ENCODE measurements at regions not wholly inside any gene's neighbourhood (a gene's known extent, or its start where the extent isn't known, plus 50 kb on each side); places are given as distances from the start of the nearest gene placed in this dataset.
"Not testable (repeated sequence)": the region's sequence is repeated elsewhere in the genome, so short reads cannot be mapped to it uniquely, and the experiment has no call there.

DNA sequence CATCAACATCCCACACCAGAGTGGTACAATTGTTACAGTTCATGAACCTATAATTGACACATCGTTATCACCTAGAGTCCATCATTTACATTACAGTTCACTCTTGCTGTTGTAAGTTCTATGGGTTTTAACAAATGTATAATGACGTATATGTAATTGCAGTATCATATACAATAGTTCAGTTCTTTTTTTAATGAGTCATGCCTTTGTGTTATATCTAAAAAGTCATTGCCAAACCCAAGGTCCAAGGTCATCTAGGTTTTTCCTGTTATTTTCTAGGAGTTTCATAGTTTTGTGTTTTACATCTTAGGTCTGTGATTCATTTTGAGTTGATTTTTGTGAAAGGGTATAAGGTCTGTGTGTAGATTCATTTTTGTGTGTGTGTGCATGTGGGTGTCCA is 160.9 kb upstream of the GALNT15 start:
- Mint-ChIP-seq H3K36me3 (ENCODE audit: insufficient read depth) (no peaks in the 10 kb centered on the region), H3K27me3 (ENCODE audit: low read depth) (peaks cover 5% of the 10 kb centered on the region), H3K9me3 (no peaks in the 10 kb centered on the region), H3K4me3 (no peak overlapping the region), H3K4me1 (ENCODE audit: low read depth) (no peaks in the 10 kb centered on the region)
- ATAC-seq (no peak), DNase-seq (no peak)

DNA sequence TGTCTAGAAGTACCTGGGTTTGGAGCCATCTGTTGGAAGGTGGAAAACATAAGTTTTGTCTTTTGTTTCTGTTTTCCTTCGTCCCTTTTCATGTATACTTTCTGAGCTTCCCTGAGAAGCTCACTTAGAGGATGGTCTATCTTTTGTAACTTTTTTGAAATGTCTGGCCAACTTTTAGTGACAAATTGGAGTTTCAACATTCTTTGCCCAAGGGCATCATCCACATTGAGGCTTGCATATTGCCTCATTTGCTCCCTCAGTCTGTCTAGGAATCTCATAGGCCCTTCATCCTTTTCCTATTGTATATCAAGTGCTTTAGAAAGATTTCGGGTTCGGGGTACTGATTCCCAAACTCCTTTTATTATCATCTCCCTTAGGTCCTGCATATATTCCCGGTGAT is 152.7 kb upstream of the GALNT15 start:
- not testable (repeated sequence) for H3K27me3 Mint-ChIP-seq (ENCODE audit: low read depth); H3K4me1 Mint-ChIP-seq (ENCODE audit: low read depth); H3K4me3 Mint-ChIP-seq; DNase-seq; ATAC-seq; H3K9me3 Mint-ChIP-seq; H3K36me3 Mint-ChIP-seq (ENCODE audit: insufficient read depth)

DNA sequence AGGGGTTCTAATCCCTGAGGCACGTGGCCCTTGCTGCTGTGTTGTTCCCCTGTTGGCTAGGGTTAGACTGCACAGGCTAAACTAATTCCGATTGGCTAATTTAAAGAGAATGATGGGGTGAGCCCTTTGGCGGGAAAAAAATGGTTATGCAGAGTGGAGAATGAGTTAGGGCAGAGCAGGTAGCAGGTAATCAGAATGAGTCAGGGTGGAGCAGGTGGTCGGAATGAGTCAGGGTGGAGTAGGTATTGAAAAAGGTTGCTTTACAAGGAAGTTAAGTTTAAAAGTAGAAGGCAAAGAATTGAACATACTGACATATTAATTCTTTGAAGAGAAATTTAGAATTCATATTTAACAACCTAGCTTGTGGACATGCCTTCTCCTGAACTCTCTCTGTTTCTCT is 150.6 kb upstream of the GALNT15 start:
- H3K9me3 Mint-ChIP-seq; H3K4me3 Mint-ChIP-seq; H3K36me3 Mint-ChIP-seq (ENCODE audit: insufficient read depth); ATAC-seq; H3K4me1 Mint-ChIP-seq (ENCODE audit: low read depth); DNase-seq: not testable (repeated sequence)
- H3K27me3 Mint-ChIP-seq (ENCODE audit: low read depth): peaks cover 22% of the 10 kb centered on the region

DNA sequence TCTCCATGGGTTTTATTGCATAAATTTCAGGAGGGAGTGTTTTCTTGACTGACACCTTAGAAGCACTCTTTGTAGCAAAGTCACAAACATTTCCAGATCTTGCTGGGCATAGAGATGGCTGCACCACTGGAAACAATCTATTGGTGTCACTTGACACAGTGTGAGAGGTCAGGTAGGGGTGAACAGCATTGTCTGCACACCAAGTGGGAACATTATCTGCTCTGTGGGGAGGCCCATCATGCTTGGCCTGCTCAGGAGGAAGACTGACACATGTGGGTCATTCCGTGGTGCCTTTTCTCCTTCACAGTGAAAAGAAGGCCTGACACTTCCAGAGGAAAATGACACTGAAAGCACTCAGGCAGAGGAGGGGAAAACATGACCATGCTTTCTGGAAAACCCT is 149.9 kb upstream of the GALNT15 start:
- Mint-ChIP-seq H3K27me3 (ENCODE audit: low read depth) (peaks cover 24% of the 10 kb centered on the region), H3K9me3 (no peaks in the 10 kb centered on the region), H3K4me1 (ENCODE audit: low read depth) (no peaks in the 10 kb centered on the region), H3K36me3 (ENCODE audit: insufficient read depth) (no peaks in the 10 kb centered on the region), H3K4me3 (no peak overlapping the region)
- ATAC-seq (no peak), DNase-seq (no peak)

DNA sequence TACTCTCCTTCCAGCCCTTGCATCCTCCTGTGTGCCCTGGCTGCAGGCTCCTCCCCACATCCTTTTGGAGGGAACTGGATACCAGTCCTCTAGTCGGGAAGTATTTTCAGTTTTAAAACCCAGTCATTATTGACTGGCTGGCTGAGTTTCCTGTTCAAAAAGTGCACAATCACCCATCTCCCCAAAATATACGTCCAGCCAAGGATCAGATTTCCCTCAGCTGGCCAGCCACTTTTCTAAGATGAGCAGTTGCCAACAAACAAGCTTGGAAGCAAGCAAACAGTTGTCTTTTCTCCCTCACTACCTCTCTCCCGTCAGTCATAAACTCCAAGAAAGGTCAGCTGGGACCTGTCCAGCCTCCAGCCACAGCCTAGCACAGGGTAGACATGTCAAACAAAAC is 147.7 kb upstream of the GALNT15 start:
- H3K27me3 Mint-ChIP-seq (ENCODE audit: low read depth): peaks cover 24% of the 10 kb centered on the region
- no peak for DNase-seq
- no peaks in the 10 kb centered on the region for H3K36me3 Mint-ChIP-seq (ENCODE audit: insufficient read depth)
- H3K4me3 Mint-ChIP-seq: no peak overlapping the region
- H3K4me1 Mint-ChIP-seq (ENCODE audit: low read depth): no peaks in the 10 kb centered on the region
- H3K9me3 Mint-ChIP-seq: no peaks in the 10 kb centered on the region
- ATAC-seq: no peak

DNA sequence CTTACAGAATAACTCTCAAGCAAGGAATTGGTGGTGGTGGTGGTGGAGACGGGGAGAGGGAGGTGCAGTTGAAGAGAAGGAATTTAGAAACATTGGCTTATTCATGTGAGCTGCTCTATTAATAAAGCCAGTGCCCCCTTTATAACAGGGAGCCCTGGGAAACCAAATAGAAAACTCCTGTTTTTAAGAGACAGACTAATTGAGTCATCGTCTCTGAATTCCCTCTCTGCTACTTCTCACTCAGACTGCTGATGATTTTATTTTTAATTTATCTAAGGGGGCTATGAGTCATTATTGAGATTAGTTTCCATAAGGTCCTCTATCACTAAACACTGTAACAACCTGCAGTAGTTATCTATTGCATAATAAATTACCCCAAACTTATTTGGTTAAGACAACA is 145.9 kb upstream of the GALNT15 start:
- ATAC-seq (no peak), DNase-seq (no peak)
- no peak overlapping the region for H3K4me3 Mint-ChIP-seq
- H3K9me3 Mint-ChIP-seq: no peaks in the 10 kb centered on the region
- H3K4me1 Mint-ChIP-seq (ENCODE audit: low read depth): no peaks in the 10 kb centered on the region
- peaks cover 24% of the 10 kb centered on the region for H3K27me3 Mint-ChIP-seq (ENCODE audit: low read depth)
- H3K36me3 Mint-ChIP-seq (ENCODE audit: insufficient read depth): no peaks in the 10 kb centered on the region

DNA sequence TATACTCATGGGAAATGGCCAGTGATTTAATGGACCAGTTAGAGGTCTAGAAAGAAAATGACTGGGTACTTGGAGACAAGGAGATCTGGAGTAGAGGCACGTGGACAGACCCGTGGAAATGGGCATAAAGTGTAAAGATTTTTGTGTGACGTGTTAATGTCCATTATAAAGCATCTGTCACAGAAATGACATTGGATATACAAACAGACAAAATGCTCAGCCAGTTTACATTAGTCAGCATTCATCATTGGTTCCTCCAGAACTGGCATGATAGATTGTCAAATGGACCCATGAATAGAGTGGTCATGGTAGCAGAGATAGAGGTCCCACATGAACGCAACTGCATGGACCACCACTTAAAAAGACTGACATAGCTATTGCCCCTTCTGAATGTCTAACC is 144.1 kb upstream of the GALNT15 start:
- ATAC-seq: no peak
- H3K36me3 Mint-ChIP-seq (ENCODE audit: insufficient read depth): no peaks in the 10 kb centered on the region
- no peaks in the 10 kb centered on the region for H3K9me3 Mint-ChIP-seq
- H3K27me3 Mint-ChIP-seq (ENCODE audit: low read depth): peaks cover 21% of the 10 kb centered on the region
- DNase-seq: no peak
- no peak overlapping the region for H3K4me3 Mint-ChIP-seq
- no peaks in the 10 kb centered on the region for H3K4me1 Mint-ChIP-seq (ENCODE audit: low read depth)

DNA sequence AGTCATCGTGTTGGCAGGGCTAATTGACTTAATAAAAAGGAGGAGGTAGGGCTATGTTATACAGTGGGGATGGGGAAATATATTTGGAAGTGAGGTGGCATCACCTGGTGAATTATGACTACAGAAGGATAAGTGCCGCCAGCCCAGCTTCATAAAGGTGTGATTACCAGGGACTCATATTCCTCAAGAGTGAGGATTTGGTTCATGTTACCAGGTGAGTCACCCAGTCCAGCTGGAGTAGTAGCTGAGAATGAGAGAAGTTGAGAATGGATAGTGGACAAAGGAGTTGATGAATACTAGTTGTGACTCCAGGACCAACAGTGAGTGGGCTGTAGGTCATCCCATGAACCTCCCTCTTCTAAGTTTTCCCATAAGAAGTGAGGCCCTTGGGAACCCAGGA is 143.0 kb upstream of the GALNT15 start:
- ATAC-seq: no peak
- Mint-ChIP-seq H3K4me3 (no peak overlapping the region), H3K9me3 (no peaks in the 10 kb centered on the region)

DNA sequence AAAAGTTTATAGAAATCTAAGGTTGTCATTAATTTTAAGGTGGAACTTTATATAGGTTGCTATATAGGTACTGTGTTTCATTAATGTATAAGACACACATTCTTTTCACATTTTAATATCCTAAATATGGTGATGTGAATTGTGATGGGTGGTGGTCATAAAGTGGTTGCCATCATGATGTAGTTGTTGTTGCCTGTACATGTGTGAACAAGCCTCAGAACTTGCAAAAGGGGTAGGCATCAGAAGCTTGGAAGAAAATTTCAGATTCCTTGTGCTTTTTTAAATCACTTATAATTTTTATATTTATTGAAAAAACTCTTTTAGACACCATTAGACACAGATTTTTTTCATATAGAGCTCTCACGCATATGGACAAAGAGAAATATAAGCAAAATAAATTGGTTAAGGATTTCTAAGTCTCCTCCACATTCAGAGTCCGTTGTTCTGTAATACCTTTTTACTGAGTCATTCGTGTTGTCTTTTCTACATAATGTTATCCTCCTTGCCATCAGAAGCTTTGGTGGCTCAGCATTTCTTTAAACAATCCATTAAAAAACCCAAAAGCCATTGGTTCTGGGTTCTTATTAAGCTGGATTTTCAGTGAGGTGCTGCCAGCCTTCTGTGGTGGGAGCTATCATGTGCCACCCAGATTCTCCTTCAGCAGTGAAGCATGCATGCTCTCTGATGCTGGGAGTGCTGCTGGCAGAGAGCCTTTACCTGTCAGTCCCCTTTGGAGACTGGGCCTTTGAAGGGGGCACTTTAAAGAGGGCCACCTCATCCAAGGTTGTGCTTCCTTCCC is 140.4 kb upstream of the GALNT15 start:
- no peak for DNase-seq
- peaks cover 15% of the 10 kb centered on the region for H3K27me3 Mint-ChIP-seq (ENCODE audit: low read depth)
- H3K36me3 Mint-ChIP-seq (ENCODE audit: insufficient read depth): no peaks in the 10 kb centered on the region
- no peak overlapping the region for H3K4me3 Mint-ChIP-seq
- H3K9me3 Mint-ChIP-seq: peaks cover 4% of the 10 kb centered on the region
- ATAC-seq: no peak
- H3K4me1 Mint-ChIP-seq (ENCODE audit: low read depth): no peaks in the 10 kb centered on the region

More for the DNA sequence above, 143.0 kb upstream of the GALNT15 start:
- DNase-seq: no peak
- Mint-ChIP-seq H3K36me3 (ENCODE audit: insufficient read depth) (no peaks in the 10 kb centered on the region), H3K4me1 (ENCODE audit: low read depth) (no peaks in the 10 kb centered on the region), H3K27me3 (ENCODE audit: low read depth) (peaks cover 28% of the 10 kb centered on the region)

DNA sequence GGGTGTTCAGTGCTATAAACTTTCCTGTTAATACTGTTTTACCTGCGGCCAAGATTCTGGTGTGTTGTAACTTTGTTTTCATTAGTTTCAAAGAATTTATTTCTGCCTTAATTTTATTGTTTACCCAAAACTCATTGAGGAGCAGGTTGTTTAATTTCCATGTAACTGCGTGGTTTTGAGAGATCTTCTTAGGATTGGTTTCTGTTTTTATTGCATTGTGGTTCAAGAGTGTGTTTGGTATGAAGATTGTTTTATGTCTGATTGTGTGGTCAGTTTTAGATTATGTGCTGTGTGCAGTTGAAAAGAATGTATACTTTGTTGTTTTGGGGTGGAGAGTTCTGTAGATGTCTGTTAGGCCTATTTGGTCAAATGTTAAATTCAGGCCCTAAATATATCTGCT is 133.5 kb upstream of the GALNT15 start:
- Mint-ChIP-seq H3K4me1 (ENCODE audit: low read depth) (no peaks in the 10 kb centered on the region), H3K9me3 (peaks cover 8% of the 10 kb centered on the region)

DNA sequence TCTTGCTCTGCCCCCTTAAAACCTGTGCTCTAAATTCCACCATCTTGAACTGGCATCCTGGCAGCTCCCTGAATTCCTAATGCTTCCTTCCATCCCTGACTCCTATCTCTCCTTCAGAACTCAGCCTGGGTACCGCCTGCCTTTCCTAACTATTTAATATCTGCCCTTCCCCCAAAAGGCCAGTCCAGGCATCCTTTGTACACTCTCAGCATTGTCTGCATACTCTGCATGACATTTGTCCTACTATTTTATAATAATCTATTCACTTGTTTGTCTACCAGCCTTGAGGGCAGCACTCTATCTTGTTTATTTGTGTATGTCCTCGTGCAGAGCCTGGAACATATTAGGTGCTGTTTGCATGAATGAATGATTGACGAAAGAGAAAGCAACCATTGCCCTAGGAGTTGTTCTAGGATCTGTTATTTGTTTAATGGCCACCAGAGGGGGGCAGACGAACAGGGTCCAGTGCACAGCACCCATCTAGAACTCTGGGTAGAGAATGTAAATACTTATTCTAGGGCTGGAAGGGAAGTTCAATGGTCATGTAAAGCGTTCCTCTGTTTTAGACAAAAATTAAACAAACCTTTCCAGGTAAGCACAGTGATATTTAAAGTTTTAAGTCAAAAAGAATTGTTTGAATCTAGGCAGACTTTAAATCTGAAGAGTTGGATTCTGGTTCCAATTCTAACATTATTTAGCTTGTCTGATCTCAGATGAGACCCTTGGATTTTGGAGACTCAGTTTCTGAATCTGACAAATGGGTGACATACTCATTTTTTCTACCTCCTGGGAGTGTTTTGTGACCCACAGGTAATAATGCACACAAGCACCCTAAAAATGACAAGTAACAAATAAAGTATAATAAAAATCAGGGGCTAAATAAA is 125.8 kb upstream of the GALNT15 start:
- H3K9me3 Mint-ChIP-seq: no peaks in the 10 kb centered on the region
- DNase-seq (peak; percentile 10), ATAC-seq (peak; percentile 84 to 89)
- H3K27me3 Mint-ChIP-seq (ENCODE audit: low read depth): no peaks in the 10 kb centered on the region
- no peak overlapping the region for H3K4me3 Mint-ChIP-seq
- H3K36me3 Mint-ChIP-seq (ENCODE audit: insufficient read depth): no peaks in the 10 kb centered on the region
- H3K4me1 Mint-ChIP-seq (ENCODE audit: low read depth): no peaks in the 10 kb centered on the region

More for the DNA sequence above, 133.5 kb upstream of the GALNT15 start:
- ATAC-seq (no peak), DNase-seq (no peak)
- H3K27me3 Mint-ChIP-seq (ENCODE audit: low read depth): peaks cover 10% of the 10 kb centered on the region
- H3K36me3 Mint-ChIP-seq (ENCODE audit: insufficient read depth): no peaks in the 10 kb centered on the region
- no peak overlapping the region for H3K4me3 Mint-ChIP-seq

DNA sequence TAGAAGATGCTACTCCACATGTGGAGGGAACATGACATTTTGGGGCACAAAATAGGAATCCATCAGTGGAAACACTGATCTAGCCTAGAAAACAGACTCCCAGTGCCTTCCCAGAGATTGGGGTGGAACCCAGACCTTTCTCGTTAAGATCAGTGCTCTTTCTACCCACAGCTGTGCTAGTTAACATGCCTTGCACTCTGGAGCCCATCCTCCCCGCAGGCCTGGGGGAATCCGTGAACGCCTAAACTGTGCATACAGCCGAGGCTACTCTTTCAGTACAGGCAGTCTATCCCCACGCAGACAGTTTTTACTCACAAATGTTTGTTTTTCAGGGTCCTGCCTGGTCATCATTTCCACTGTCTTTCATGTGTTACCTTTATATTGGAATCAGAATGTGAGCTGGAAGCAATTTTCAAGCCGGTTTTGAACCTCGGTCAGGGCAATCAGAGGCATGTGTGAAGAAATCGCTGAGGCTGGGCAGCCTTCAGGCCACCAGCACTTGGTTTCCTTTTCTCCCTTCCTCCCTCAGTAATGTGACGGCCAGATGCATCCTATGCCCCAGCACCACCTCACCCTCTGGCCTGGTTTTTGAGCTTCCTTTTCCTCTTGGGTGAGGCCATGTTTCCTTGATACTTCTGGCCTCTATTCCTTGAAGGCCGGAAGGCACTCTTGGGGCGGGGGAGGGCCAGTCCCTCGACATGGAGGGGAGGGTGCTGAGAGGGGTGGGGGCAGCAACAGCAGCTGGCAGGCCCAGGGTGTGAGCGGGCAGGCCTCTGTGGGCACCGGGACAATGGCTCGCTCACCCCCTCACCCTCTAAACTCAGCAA is 123.6 kb upstream of the GALNT15 start:
- H3K4me3 Mint-ChIP-seq: no peak overlapping the region
- H3K36me3 Mint-ChIP-seq (ENCODE audit: insufficient read depth): no peaks in the 10 kb centered on the region
- H3K9me3 Mint-ChIP-seq: no peaks in the 10 kb centered on the region

DNA sequence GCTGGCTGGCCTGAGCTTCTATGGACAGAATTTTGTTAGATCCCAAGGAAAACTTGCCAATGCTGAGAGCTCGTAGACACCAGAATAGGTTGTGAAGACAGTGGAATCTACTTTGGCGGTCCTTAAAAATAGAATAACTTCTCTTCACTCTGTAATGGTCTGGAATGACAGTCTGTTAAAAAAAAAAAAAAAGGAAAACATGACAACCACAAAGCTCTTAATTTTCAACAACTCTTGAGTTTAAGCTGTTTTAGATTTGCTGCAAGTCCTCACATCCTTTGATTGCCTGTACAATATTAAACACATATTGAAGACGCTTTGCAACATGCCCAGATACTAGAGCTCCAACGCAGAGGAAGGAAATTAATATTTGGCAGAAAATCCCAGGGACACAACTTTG is 122.8 kb upstream of the GALNT15 start:
- DNase-seq (no peak), ATAC-seq (no peak)
- Mint-ChIP-seq H3K9me3 (no peaks in the 10 kb centered on the region), H3K4me1 (ENCODE audit: low read depth) (no peaks in the 10 kb centered on the region), H3K36me3 (ENCODE audit: insufficient read depth) (no peaks in the 10 kb centered on the region), H3K4me3 (no peak overlapping the region), H3K27me3 (ENCODE audit: low read depth) (no peaks in the 10 kb centered on the region)

More for the DNA sequence above, 123.6 kb upstream of the GALNT15 start:
- no peaks in the 10 kb centered on the region for H3K27me3 Mint-ChIP-seq (ENCODE audit: low read depth)
- ATAC-seq: no peak
- no peak for DNase-seq
- H3K4me1 Mint-ChIP-seq (ENCODE audit: low read depth): no peaks in the 10 kb centered on the region

DNA sequence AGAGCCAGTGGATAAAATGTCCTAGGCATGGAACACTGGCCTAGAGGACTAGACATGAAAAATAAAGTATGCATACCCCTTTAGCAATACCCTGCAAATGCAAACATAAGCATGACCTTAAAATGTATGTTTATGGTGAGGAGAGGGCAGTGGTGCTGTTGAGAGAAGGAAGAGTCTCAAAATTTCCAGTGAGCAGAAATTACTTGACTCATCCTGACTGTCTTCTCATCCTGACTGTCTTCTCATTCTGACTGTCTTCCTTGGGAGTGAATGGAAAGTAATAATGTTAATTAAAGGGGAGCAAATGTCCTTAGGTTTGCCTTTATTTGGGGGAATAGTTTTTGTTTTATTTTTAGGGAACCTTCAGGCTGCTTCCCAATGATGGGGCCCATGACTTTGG is 121.5 kb upstream of the GALNT15 start:
- H3K27me3 Mint-ChIP-seq (ENCODE audit: low read depth): no peaks in the 10 kb centered on the region
- H3K36me3 Mint-ChIP-seq (ENCODE audit: insufficient read depth): no peaks in the 10 kb centered on the region
- H3K4me1 Mint-ChIP-seq (ENCODE audit: low read depth): no peaks in the 10 kb centered on the region
- DNase-seq (no peak), ATAC-seq (no peak)
- no peaks in the 10 kb centered on the region for H3K9me3 Mint-ChIP-seq
- H3K4me3 Mint-ChIP-seq: no peak overlapping the region

Data from activated T-cell treated with anti-CD3 and anti-CD28 coated beads, Interleukin-2, amount 50 U/mL, for 4 hours (primary cell).